Prostate gland (tissue), 2 donors: ENCODE measurements at regions not wholly inside any gene's neighbourhood (a gene's known extent, or its start where the extent isn't known, plus 50 kb on each side); places are given as distances from the start of the nearest gene placed in this dataset.

Experiments
- POLR2A ChIP-seq: fragments of 450-650 bp; IDR thresholded peaks from one replicate; pipeline ENCODE4 v1.6.1; 2016; ENCODE audit warnings: antibody characterized with exemption, mild to moderate bottlenecking
- POLR2AphosphoS5 ChIP-seq: sonication (generic); formaldehyde crosslinking; IDR thresholded peaks from one replicate; pipeline ENCODE4 v1.6.1; 2017; ENCODE audit warnings: antibody characterized with exemption
- TF ChIP-seq, protein P1 (sequence below), 4 experiments: fragments of 200-600 bp in 2 of 4; fragments of 450-650 bp in 2 of 4; sonication (generic) in 2 of 4; IDR thresholded peaks; 1 replicate in 3 of 4; 2 replicates in 1 of 4; pipeline ENCODE4 v1.5.1; 2016 to 2019; ENCODE audit warnings: antibody characterized with exemption in 4 of 4, mild to moderate bottlenecking in 2 of 4, moderate library complexity in 2 of 4

DNA sequence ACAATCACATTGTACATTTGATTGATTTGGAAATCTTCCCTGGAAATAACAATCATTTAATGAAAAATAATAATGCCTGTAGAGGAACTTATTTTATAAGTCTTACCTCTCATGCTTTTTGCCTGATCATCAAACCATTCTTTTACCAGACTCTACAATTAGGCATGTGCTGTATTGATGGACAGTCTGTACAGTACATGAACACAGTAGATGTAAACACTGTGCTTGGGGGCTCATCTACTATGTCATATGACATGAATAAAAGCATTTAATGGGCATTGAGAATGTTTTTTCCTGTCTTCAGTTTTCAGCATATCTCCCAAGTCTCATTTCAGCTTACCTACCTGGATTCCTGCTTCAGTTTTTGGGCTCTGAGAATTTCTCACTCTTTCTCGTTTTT, 1070.9 kb downstream of the STIM2 start:
- TF ChIP-seq POLR2AphosphoS5, result no peak
- TF ChIP-seq, protein P1, sequence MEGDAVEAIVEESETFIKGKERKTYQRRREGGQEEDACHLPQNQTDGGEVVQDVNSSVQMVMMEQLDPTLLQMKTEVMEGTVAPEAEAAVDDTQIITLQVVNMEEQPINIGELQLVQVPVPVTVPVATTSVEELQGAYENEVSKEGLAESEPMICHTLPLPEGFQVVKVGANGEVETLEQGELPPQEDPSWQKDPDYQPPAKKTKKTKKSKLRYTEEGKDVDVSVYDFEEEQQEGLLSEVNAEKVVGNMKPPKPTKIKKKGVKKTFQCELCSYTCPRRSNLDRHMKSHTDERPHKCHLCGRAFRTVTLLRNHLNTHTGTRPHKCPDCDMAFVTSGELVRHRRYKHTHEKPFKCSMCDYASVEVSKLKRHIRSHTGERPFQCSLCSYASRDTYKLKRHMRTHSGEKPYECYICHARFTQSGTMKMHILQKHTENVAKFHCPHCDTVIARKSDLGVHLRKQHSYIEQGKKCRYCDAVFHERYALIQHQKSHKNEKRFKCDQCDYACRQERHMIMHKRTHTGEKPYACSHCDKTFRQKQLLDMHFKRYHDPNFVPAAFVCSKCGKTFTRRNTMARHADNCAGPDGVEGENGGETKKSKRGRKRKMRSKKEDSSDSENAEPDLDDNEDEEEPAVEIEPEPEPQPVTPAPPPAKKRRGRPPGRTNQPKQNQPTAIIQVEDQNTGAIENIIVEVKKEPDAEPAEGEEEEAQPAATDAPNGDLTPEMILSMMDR (IDR thresholded peaks at IDR 0.05), result no peak
- TF ChIP-seq POLR2A, result no peak
